Trophoblast cell (in vitro differentiated cells and primary cell): ENCODE measurements at regions not wholly inside any gene's neighbourhood (a gene's known extent, or its start where the extent isn't known, plus 50 kb on each side); places are given as distances from the start of the nearest gene placed in this dataset.

Experiments used
- DNase-seq, 2 donors: peaks; one replicate each; pipeline ENCODE4 v3.0.0-alpha.2; 2016
- H2AFZ ChIP-seq: 2 replicates; pipeline ENCODE4 v1.6.1; 2013; ENCODE audit warnings: low read length, moderate library complexity, mild to moderate bottlenecking; ENCODE audit not compliant: insufficient read depth, poor library complexity
- H2AK5ac ChIP-seq: 2 replicates; pipeline ENCODE4 v1.6.1; 2013; ENCODE audit warnings: mild to moderate bottlenecking, low read length
- H2BK120ac ChIP-seq: 2 replicates; pipeline ENCODE4 v1.6.1; 2013; ENCODE audit warnings: low read length, mild to moderate bottlenecking, moderate library complexity; ENCODE audit not compliant: insufficient read depth, poor library complexity
- H2BK12ac ChIP-seq: 2 replicates; pipeline ENCODE4 v1.6.1; 2013; ENCODE audit warnings: mild to moderate bottlenecking, low read length, moderate library complexity
- H2BK5ac ChIP-seq: 2 replicates; pipeline ENCODE4 v1.6.1; 2013; ENCODE audit warnings: low read length, low read depth, moderate library complexity, mild to moderate bottlenecking; ENCODE audit not compliant: poor library complexity
- H3K14ac ChIP-seq: 2 replicates; pipeline ENCODE4 v1.6.1; 2013; ENCODE audit warnings: mild to moderate bottlenecking, low read length
- H3K18ac ChIP-seq: 2 replicates; pipeline ENCODE4 v1.6.1; 2013; ENCODE audit warnings: mild to moderate bottlenecking, low read length
- H3K23ac ChIP-seq: 2 replicates; pipeline ENCODE4 v1.6.1; 2013; ENCODE audit warnings: low read length
- H3K27ac ChIP-seq: 2 replicates; pipeline ENCODE4 v1.5.1; 2013; ENCODE audit warnings: low read depth, mild to moderate bottlenecking, inconsistent platforms, low read length, moderate library complexity
- H3K27me3 ChIP-seq: 2 replicates; pipeline ENCODE4 v1.6.1; 2013; ENCODE audit warnings: inconsistent platforms, mild to moderate bottlenecking, low read length, moderate library complexity; ENCODE audit not compliant: insufficient read depth
- H3K36me3 ChIP-seq, 2 experiments: 1 replicate in 1 of 2; 2 replicates in 1 of 2; pipeline ENCODE4 v1.6.1; 2013; ENCODE audit warnings: low read length in 2 of 2, mild to moderate bottlenecking in 2 of 2, moderate library complexity in 1 of 2; ENCODE audit not compliant: insufficient read depth in 2 of 2, control insufficient read depth in 1 of 2
- H3K4ac ChIP-seq: 2 replicates; pipeline ENCODE4 v1.6.1; 2013; ENCODE audit warnings: low read depth, mild to moderate bottlenecking, low read length, moderate library complexity
- H3K4me1 ChIP-seq, 2 experiments: 1 replicate in 1 of 2; 2 replicates in 1 of 2; pipeline ENCODE4 v1.6.1; 2013; ENCODE audit warnings: low read length in 2 of 2, mild to moderate bottlenecking in 2 of 2, moderate library complexity in 1 of 2; ENCODE audit not compliant: insufficient read depth in 2 of 2, control insufficient read depth in 1 of 2
- H3K4me2 ChIP-seq: 2 replicates; pipeline ENCODE4 v1.6.1; 2013; ENCODE audit warnings: inconsistent platforms, mild to moderate bottlenecking, low read length, moderate library complexity
- H3K4me3 ChIP-seq: 2 replicates; pipeline ENCODE4 v1.5.1; 2013; ENCODE audit warnings: mild to moderate bottlenecking, low read depth, low read length, inconsistent platforms
- H3K79me1 ChIP-seq: one replicate; pipeline ENCODE4 v1.6.1; 2013; ENCODE audit warnings: low read length
- H3K79me2 ChIP-seq: 2 replicates; pipeline ENCODE4 v1.6.1; 2013; ENCODE audit warnings: low read length, mild to moderate bottlenecking; ENCODE audit not compliant: control insufficient read depth, insufficient read depth, poor library complexity
- H3K9ac ChIP-seq: 2 replicates; pipeline ENCODE4 v1.6.1; 2013; ENCODE audit warnings: mild to moderate bottlenecking, low read length
- H3K9me3 ChIP-seq: 2 replicates; pipeline ENCODE4 v1.6.1; 2013; ENCODE audit warnings: low read depth, mild to moderate bottlenecking, control low read depth, inconsistent platforms, low read length; ENCODE audit not compliant: insufficient read depth
- H4K12ac ChIP-seq: 2 replicates; pipeline ENCODE4 v1.6.1; 2013; ENCODE audit warnings: low read depth, mild to moderate bottlenecking, low read length, moderate library complexity
- H4K8ac ChIP-seq: 2 replicates; pipeline ENCODE4 v1.6.1; 2013; ENCODE audit warnings: low read depth, mild to moderate bottlenecking, low read length, moderate library complexity
- H4K91ac ChIP-seq: one replicate; pipeline ENCODE4 v1.6.1; 2013; ENCODE audit warnings: low read depth, mild to moderate bottlenecking, low read length, moderate library complexity
- WGBS: extraction: QIAGEN DNeasy Blood & Tissue Kit; methylation state at CpG from one replicate; pipeline ENCODE4 v1.1.7; 2013; ENCODE audit warnings: missing lambda C conversion rate; ENCODE audit not compliant: insufficient read length, insufficient coverage; ENCODE audit errors: extremely low coverage; 5-methylcytosine and 5-hydroxymethylcytosine counted together

DNA sequence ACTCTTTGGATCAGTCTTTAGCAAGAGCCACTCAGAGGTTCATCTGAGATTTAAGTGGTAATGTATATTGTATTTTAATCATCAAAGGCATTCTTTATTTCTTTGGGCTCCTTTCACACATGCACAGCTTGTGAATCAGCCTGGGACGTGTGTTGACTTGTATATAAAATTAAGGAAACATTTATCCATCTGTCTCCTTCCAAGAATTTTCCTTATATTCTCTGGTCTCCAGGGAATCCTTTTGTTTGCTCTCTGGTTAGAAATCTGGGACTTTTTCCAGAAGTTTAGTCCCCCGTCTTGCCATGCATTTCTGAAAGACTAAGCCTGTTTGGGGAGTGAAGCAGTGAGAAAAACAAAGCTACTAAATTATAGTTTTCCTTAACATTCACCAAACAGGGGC is 212.3 kb downstream of the DCAF12L2 start:
- H3K79me2 ChIP-seq: no peaks in the 10 kb centered on the region
- H3K23ac ChIP-seq: no peak overlapping the region
- WGBS: no CpG with 5 or more reads among the region's 2 CpGs
- H3K36me3 ChIP-seq: no peaks in the 10 kb centered on the region
- H3K4me2 ChIP-seq: no peak overlapping the region
- no peak overlapping the region for H3K27ac ChIP-seq
- no peak overlapping the region for H4K8ac ChIP-seq
- H2BK12ac ChIP-seq: no peak overlapping the region
- no peaks in the 10 kb centered on the region for H3K79me1 ChIP-seq
- no peak overlapping the region for H4K12ac ChIP-seq
- no peak overlapping the region for H2BK120ac ChIP-seq
- H2AFZ ChIP-seq: no peak overlapping the region
- no peak overlapping the region for H2AK5ac ChIP-seq
- H3K18ac ChIP-seq: no peak overlapping the region
- no peak overlapping the region for H3K4me3 ChIP-seq
- no peak overlapping the region for H2BK5ac ChIP-seq
- H4K91ac ChIP-seq: no peak overlapping the region
- no peaks in the 10 kb centered on the region for H3K9me3 ChIP-seq
- no peak overlapping the region for H3K9ac ChIP-seq
- no peaks in the 10 kb centered on the region for H3K4me1 ChIP-seq
- no peak for DNase-seq
- no peaks in the 10 kb centered on the region for H3K27me3 ChIP-seq
- H3K4ac ChIP-seq: no peak overlapping the region
- H3K14ac ChIP-seq: no peak overlapping the region

DNA sequence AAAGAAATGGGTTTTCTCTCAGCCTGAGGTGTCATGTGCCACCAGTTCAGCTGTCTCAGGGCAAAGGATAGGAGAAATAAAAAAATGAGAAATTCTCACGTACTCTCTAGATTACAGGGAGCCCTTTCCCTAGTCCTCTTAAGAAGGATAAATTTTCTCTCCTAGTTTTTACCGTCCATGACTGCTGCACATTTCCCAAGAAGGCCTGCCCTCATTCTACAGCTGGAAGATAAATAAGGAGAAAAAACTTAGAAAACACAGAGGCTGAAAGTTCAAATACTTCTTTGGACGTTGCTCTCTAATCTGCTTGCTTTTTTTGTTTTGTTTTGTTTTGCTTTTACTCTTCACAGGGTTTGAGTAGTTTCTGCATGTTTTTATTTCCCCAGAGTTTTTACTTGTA is 211.9 kb downstream of the DCAF12L2 start:
- WGBS: no CpG with 5 or more reads among the region's 3 CpGs
- Histone ChIP-seq H3K4ac (no peak overlapping the region), H3K79me1 (no peaks in the 10 kb centered on the region), H4K91ac (no peak overlapping the region), H2BK12ac (no peak overlapping the region), H2AFZ (no peak overlapping the region), H3K18ac (no peak overlapping the region), H3K9ac (no peak overlapping the region), H3K27me3 (no peaks in the 10 kb centered on the region), H2BK120ac (no peak overlapping the region), H3K36me3 (no peaks in the 10 kb centered on the region), H3K4me1 (no peaks in the 10 kb centered on the region), H3K4me3 (no peak overlapping the region), H3K79me2 (no peaks in the 10 kb centered on the region), H3K4me2 (no peak overlapping the region), H2BK5ac (no peak overlapping the region), H3K9me3 (no peaks in the 10 kb centered on the region), H2AK5ac (no peak overlapping the region), H3K14ac (no peak overlapping the region), H4K12ac (no peak overlapping the region), H3K27ac (no peak overlapping the region), H4K8ac (no peak overlapping the region), H3K23ac (no peak overlapping the region)
- no peak for DNase-seq

DNA sequence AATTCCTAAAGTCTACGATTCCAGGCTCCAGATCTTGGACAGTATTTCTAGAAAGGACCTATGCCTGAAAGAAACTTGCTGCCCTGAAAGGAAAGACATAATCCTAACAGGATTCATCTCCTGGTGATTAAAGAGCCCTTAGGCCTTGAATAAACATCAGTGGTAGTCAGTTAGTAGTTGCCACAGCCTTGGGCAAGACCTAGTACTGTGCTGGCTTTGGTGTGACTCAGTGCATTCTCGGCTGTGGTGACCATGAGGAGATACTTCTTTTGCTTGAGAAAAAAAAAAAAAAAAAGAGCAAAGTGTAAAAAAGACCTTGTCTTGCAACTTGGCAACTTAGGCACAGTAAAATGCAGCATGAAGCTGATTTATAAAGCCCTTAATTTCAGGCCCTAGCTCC is 188.2 kb downstream of the DCAF12L2 start:
- no peak overlapping the region for H4K12ac ChIP-seq
- H2BK5ac ChIP-seq: no peak overlapping the region
- H3K23ac ChIP-seq: no peak overlapping the region
- H3K14ac ChIP-seq: no peak overlapping the region
- H3K27ac ChIP-seq: no peak overlapping the region
- H3K9ac ChIP-seq: no peak overlapping the region
- H3K79me2 ChIP-seq: no peaks in the 10 kb centered on the region
- H3K36me3 ChIP-seq: no peaks in the 10 kb centered on the region
- no peak overlapping the region for H4K91ac ChIP-seq
- H2AFZ ChIP-seq: no peak overlapping the region
- H2AK5ac ChIP-seq: no peak overlapping the region
- H4K8ac ChIP-seq: no peak overlapping the region
- no peaks in the 10 kb centered on the region for H3K9me3 ChIP-seq
- no peak overlapping the region for H2BK12ac ChIP-seq
- no CpG with 5 or more reads among the region's 2 CpGs for WGBS
- no peak overlapping the region for H3K4me2 ChIP-seq
- no peak overlapping the region for H3K4me3 ChIP-seq
- no peak for DNase-seq
- no peaks in the 10 kb centered on the region for H3K27me3 ChIP-seq
- no peaks in the 10 kb centered on the region for H3K79me1 ChIP-seq
- H3K4me1 ChIP-seq: no peaks in the 10 kb centered on the region
- H3K4ac ChIP-seq: no peak overlapping the region
- no peak overlapping the region for H3K18ac ChIP-seq
- H2BK120ac ChIP-seq: no peak overlapping the region

DNA sequence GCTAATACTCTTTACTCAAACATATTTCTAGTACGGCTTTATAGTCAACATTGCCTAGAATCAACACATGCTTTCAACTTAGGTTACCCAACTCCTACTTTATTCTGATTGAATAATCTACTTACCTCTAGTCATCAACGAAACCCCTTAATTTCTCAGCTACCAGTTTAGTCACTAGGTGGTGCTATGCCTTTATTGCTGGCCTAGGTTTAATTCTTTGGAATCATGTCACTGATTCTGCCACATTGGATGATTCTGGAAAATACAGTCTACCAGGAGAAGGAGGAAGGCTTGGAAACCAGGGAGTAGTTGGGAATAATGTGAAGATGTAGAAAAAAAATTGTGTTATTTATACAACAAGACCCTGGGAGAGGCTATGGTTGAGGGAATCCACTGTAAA is 167.7 kb downstream of the DCAF12L2 start:
- Histone ChIP-seq H3K18ac (no peak overlapping the region), H2BK5ac (no peak overlapping the region), H2BK12ac (no peak overlapping the region), H3K4ac (no peak overlapping the region), H3K27me3 (no peaks in the 10 kb centered on the region), H3K14ac (no peak overlapping the region), H3K4me2 (no peak overlapping the region), H3K36me3 (no peaks in the 10 kb centered on the region), H4K8ac (no peak overlapping the region), H3K27ac (no peak overlapping the region), H4K91ac (no peak overlapping the region), H3K79me2 (no peaks in the 10 kb centered on the region), H2AK5ac (no peak overlapping the region), H2BK120ac (no peak overlapping the region), H4K12ac (no peak overlapping the region), H2AFZ (no peak overlapping the region), H3K9me3 (no peaks in the 10 kb centered on the region), H3K23ac (no peak overlapping the region), H3K9ac (no peak overlapping the region), H3K79me1 (no peaks in the 10 kb centered on the region), H3K4me3 (no peak overlapping the region), H3K4me1 (no peaks in the 10 kb centered on the region)
- no CpG with 5 or more reads among the region's 2 CpGs for WGBS
- peak in 1 of 2 donors; percentile 29 for DNase-seq
